GM18858 (cell line): ENCODE measurements at regions not wholly inside any gene's neighbourhood (a gene's known extent, or its start where the extent isn't known, plus 50 kb on each side); places are given as distances from the start of the nearest gene placed in this dataset.

ENCODE experiments used
- ATAC-seq: cut with Tn5 transposase; IDR thresholded peaks from one replicate; pipeline ENCODE4 v1.9.1; 2021; ENCODE audit not compliant: unreplicated experiment

DNA sequence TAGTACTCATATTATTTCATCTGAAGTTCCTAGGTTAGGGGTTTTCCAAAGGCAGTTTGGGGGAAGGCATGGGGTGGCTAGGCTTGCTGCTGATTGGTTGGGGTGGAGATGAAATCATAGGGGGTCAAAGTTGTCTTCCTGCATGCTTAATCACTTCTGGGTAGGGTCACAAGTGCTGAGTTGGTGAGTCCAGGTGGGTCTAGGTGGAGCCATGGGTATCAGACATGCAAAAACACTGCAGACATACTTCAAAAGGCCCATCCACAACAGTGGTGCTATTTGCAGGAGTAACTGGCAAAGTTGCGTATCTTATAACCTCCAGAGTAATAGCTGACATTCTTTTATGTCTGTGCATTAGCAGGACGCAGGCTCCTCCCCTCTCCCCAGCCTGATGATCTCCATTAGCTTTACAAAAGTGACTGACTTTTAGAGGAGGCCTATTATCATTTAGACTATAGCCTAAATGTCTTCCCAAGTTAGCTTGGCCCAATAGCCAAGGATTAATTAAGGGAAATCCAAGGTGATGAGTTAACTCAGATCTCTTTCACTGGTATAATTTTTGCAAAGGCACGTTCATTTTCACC is 374.4 kb upstream of the PRMT6 start:
- no peak for ATAC-seq

DNA sequence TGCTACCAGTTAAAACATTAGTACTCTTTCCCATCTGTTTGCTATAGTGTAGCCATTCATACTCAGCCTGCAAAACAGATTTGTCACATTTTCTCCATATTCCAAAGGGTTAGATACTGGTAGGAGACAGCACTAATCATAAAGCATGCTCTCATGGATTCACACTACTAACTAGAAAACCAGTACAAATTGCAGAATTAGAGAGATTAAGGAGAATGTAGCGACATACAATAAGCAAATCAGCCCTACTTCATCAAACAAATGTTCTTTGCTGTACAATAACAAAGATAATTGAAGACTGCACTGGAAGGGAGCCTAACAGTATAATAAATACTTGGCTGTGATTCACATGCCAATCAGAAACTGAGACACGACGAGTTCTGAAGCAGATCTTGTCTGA is 368.0 kb upstream of the PRMT6 start:
- no peak for ATAC-seq

DNA sequence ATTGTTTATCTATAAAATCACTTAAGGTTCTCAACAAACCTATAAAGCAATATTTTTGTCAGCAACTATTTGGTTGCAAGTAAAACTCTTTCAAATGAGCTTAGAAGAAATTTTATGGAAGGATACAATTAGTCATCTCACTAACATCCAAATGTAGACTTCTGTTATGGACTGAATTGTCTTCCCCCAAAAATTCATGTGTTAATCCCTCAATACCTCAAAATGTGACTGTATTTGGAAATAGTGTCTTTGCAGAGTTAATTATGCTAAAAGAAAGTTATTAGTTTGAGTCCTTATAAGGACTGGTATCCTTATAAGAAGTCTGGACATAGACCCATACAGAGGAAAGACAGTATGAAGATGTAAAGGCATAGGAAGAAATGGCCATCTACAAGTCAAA is 357.8 kb upstream of the PRMT6 start:
- ATAC-seq: no peak

DNA sequence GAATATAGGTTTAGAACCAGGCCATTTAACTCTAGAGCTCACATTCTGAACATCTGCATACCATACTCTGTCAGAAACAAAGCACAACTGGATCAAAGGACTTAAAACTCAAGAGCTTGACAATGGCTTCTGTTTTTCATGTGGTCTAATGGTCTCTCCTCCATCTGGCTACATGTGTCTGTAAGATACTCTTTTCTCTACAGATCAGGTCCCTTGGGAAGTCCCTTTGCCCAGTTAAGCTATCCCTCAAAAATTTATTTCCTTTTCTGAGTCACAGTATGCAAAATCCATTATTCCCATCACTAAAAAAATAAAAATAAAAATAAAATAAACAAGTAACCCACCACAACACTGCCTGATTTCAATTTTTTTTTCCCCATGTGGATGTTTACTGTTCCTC is 357.0 kb upstream of the PRMT6 start:
- ATAC-seq: no peak

DNA sequence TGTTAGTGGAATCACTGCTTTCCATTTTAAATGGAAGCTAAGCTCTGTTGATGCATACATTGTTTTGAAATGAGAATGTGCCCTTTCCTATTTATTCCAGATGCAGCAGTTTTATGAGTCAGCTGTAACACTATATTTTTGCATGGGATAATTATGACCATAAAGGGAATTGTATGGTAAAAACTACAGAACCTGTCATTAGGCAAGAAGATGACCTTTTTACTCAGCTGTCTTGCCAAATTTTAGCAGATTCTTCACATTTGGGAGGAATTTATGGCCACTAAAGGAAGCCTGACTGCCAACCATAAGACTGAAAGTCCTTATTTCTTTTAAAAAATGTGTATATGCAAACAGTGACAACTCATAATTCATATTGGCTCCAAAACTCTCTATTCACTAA is 356.3 kb upstream of the PRMT6 start:
- no peak for ATAC-seq

DNA sequence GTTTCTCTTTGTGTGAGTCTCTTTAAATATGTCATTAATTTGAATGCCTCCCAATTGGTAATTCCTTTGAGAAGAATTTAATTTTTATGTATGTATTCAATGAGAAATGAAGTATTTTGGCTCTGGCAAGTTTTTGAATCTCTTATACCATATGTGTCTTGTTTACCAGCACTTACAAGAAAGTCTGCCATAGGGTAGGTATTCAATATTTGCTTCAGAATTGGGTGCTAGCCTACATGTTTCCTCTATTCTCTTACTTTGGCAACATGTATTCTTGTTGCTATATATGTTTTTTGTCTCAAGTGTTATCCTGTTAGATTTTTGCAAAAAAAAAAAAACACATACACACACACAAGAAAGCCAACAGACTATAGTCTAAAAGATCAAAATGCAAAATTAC is 350.5 kb upstream of the PRMT6 start:
- ATAC-seq: no peak

DNA sequence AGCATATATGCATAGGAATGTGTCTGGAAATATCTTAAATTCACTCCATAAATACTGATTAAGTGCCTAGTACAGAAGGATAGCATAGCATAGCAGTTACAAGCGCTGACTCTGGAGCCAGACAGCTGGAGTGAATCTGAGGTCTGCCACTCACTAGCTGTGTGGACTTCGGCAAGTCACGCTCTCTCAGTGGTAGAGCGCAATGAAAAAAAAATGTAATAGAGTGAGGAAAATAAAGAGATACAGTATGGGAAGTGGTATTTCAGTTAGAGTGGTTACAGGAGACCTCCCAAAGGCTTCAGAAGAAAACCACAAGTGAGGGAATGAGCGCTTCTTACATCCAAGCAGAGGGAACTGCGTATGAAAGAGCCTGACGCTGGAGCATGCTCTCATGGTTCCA is 338.9 kb upstream of the PRMT6 start:
- ATAC-seq: no peak

DNA sequence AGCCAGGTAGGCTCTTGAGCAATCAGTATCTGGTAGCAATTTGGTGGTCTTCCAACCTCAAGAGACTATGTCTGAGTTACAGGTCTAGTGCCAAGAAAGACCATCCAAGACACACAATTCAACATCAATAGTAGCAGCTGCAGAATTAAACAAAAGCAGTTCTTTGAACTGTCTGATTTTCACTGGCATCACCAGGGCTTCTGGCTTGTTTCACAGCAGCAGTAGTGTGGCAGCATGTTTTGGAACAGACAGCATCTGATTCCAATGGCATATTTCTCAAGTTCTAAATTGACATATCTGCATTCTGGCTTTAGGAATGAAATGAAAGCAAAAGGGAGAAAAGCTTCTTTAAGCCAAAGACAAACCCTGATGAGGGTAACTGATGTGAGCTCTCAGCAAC is 334.7 kb upstream of the PRMT6 start:
- no peak for ATAC-seq

DNA sequence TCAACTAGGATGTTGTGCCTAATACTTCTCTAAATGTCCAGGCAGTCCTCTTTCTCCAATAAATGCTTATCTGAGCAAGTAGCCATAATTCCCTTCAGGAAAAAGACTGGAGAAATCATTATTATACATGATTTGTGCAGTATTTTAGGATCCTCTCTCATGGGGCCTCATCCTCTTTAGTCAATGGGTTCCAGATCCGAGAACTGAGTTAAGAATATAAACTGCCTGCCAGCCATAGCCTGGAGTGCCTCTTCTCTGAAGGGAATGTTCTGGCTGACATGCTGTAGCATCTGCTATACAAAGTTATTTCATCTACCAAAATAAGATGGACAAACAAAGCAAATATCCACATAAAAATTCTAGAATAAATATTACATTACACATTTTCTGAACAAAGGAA is 334.0 kb upstream of the PRMT6 start:
- no peak for ATAC-seq

DNA sequence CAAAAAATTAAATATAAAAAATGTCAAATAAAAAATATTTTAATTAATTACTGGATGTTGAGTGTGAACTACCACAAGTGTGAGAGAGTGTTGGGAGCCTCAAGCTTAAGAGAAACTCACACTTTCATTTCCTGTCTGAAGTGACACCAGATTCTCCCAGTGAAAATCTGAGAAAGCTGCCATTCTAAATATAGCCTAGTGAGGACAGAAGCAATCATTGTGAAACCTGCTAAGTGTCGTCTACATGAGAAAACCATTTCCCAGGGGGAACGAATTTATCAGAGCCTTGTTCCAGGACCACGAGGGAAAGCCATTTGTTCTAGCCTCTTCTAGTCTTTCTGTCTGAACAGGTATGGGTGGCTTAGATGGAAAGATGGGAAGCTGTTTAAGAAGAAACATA is 329.3 kb upstream of the PRMT6 start:
- peak; percentile 92 for ATAC-seq

DNA sequence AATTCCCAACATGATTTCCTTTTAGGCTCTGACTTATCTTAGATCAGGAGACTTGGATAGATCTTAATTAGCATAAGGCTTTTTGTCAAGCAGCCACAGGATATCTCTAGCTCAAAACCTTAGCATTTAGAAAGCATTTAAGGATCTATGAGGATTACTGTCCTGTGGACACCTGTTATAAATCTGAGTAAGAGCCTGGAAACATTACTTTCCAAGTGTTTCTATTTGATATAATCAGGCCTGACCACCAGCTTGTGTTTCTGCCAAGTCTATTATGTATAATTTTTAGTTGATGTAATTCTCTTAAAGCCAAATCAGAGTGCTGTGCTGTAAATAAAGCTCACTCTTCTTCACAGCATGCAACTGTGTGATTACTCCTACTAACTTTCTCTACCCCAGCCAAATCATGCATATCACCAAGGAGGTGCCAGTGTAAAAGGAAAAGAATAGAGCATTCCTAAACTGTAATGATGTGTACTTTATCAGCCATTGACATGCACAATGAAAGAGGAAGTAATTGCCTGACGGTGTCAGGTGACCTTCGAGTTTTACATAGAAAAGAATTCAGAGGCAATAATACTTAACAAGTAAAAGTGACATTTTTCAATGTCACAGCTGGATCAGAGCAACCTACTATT is 309.9 kb upstream of the PRMT6 start:
- peak; percentile 41 for ATAC-seq

DNA sequence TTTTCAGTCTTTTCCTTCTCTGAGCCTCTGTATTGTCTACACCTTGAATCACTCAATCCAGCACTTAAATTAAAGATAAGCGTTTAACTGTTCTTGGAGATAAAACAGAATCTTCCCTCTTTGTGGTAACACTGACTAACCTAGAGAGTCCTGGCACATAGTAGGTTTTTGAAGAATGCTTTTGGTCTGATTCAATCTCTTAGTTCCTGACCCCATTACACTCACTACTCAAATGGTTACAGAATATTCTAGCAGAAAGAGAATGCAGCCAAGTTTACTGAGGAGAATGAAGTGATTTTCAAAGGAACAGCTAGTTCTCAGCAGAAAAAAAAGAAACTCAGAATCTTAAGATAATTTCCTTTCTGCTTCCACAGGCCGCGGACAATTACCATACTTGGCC is 309.2 kb upstream of the PRMT6 start:
- no peak for ATAC-seq

DNA sequence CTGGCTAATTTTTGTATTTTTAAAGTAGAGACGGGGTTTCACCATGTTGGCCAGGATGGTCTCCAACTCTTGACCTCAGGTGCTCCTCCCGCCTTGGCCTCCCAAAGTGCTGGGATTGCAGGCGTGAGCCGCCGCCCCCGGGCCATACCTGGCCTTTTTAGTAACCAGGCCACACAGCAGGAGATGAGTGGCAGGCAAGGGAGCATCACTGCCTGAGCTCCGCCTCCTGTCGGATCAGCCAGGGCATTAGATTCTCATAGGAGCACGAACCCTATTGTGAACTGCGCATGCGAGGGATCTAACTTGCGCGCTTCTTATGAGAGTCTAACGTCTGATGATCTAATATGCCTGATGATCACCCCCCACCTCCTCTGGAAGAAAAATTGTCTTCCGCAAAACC is 308.7 kb upstream of the PRMT6 start:
- no peak for ATAC-seq

DNA sequence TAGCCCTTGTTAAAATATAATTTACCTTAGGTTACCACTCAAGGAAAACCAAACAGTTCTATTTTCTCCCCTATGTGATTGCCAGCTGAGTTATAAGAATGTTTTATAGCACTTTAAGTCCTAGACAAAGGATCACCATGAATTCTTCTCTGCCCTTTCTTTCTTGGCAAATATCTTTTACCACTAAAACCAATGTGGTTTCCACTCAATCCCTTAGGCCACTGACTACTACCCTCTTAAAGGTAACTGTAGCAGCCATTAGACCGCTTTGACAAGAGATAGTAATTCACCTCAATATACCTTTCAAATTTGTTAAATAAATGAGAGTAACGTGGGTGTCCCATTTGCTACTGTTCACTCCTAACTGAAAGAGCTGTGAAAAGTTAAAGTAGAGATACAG is 307.9 kb upstream of the PRMT6 start:
- ATAC-seq: no peak

DNA sequence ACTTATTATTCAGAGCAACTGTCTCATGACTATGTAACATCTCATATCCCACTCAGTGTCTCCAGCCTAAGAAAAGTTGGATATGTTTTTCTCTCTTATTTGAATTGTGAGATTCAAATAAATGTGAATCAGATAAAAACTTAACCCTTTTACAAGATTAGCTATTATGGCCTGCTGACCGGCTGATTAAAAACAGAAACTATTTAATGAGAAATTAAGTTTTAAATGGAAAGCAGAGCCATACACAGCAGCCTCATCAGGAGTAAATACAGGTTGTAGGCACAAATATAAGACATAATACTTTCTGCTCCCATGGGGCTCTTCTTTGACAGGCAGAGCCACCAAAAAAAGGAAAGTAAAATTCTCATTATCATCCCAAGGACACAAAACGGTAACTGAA is 307.0 kb upstream of the PRMT6 start:
- ATAC-seq: no peak

DNA sequence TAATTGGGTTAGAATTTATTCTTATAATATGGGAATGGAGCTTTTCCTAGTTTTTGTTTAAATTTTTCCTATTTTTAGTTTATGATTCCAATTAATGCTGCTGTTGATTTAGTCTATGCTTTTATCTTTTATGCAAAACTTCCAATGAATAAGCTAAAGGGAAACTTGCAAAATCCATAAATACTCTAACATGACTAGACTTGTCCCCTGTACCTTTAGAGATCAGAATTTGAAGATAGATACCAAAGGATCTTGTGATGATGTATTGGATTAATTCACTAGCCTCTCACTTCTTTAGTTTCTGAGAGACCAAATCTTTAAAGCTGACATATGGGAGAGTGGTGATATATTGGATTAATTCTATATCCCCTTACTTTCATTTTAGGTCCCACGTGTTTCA is 306.6 kb upstream of the PRMT6 start:
- no peak for ATAC-seq

DNA sequence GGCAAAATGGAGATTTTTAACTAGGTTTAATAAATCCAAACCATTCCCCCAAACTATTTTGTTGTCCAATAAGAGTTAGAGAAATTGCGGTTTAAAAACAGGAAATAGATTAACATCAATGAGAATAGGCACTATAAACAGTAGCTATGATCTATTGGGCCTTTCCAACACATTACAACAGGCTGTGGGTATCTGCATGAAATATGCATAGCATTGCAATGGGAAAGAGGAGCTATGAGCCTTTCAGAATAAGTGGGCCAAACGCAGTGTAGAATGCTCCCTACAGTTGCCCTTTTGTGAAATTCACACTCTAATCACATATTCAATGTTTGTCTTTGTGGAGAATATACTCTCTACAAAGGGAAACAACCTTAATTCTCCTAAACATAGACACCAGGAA is 305.5 kb upstream of the PRMT6 start:
- ATAC-seq: no peak

DNA sequence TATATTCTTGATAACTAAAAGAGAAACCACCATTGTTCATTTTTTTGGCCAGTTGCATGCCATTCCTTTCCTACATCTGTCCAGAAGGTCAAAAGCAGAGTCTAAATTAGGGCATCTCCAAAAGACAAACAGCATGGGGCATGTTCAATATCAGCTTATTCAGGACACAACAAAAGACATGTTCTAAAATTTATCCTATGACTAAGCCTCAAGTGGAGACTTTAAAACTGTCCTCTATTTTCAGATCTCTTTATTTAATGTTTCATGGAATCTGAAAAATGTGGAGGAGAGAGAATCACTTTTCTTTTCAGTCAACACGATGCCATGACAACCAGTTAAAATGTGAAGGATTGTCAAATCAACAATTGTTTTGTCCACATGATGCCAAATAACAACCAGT is 303.4 kb upstream of the PRMT6 start:
- ATAC-seq: no peak

DNA sequence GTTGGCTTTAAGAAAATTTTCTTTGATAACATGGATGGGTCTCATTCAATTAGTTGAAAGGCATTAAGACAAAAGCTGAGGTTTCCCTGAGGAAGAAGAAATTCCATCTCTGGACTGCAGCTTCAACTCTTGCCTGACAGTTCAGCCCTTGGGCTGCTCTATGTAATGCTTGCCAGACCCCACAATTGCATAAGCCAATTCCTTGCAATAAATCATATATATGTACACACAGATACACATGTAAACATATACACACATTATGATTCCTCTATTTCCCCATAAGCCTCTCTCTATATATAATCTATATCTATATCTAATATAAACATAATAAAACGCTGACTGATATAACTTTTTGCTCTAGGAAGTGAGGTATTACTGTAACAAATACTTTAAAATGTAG is 301.5 kb upstream of the PRMT6 start:
- no peak for ATAC-seq

DNA sequence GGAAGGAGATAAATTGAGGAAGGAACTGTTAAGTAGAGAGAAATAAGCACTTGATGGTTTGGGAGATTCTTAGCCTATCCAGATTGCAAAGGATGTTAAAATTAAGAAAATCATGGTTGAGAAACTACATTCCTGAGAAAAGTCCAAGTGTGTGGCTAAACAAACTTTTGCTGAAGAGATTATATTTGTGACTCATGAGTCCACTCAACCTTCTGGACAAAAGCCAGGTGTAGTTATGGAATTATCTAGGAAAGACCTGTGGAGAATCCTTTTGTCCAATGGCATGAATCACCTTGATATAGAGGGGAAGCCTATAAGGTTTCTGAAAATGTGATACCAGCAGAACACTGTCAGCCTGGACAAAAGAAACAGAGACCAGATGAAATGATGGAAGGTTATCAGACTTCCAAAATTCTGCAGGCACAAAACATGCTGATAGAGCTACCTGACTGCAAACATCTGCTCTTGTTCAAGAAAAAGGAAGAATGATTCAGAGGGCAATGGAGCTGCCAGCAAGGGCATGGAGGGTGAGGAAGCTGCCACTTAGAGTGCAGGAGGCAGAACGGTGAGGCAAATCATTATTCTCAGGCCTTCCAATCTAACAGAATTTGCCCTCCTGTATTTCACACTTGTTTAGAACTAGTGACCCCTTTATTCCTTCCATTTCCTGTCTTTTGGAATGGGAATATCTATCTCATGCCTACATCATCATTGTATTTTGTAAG is 300.6 kb upstream of the PRMT6 start:
- no peak for ATAC-seq

DNA sequence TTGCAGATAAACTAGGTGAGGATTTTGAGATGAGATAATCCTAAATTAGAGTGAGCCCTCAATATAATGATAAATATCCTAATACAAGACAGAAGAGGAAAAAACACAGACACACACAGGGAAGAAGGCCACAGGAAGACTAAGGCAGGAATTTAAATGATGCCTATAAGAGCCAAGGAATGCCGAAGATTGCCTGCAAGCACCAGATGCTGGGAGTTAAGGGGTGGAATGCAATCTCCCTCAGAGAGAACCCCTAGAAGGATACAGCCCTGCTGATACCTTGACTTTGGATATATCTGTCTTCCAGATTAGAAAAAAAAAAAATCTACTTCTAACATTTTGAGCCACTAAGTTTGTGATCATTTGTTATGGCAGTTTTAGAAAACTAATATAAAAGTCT is 299.7 kb upstream of the PRMT6 start:
- no peak for ATAC-seq

DNA sequence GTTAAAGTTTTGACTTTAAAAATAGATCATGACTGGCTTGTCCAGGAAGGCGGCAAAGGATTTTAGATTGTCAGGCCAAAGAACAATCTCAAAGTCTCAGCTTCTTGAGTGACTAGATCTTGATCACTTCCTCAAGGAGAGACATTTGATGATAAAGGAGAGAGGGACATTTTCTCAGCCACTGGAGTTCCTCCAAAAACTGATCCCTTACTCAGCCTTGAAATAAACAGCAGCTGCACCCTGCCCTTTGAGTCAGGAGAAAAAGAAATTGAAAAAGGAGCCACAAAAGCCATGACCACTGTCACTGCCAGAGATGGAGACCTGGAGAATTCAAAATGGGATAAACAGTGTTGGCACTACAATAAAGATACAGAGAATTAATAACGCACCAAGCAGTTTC is 288.4 kb upstream of the PRMT6 start:
- no peak for ATAC-seq

DNA sequence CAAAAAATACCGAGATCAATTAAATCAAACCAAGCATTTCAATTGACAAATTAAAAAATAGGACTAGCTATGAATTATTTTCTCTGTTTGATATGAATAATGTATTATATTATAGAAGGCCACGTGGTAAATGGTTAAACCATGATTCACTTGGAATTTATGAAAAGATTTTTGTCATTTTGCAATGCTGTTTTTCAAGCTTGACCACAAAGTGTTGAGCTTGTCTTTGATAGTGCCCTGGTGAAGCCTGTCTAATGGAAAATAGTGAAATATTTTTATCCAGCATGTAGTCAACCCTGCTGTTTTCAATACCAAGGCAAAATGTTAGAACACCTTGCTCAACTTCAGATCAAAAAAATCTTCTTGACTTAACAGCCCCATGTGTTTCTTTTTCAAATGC is 288.0 kb upstream of the PRMT6 start:
- ATAC-seq: no peak
